NOMO-1 (cell line): ENCODE measurements at regions not wholly inside any gene's neighbourhood (a gene's known extent, or its start where the extent isn't known, plus 50 kb on each side); places are given as distances from the start of the nearest gene placed in this dataset.
A peak's percentile ranks its signal among the peaks of the same experiment; 100 is the strongest.
"Not testable (repeated sequence)": the region's sequence is repeated elsewhere in the genome, so short reads cannot be mapped to it uniquely, and the experiment has no call there.

Experiments
- DNase-seq, 2 experiments: peaks; one replicate each; lab custom pipeline; 2025; ENCODE audit not compliant: unreplicated experiment in 2 of 2; lab: John Stamatoyannopoulos, UW

- DNase-seq: no peak
Observed at GRCh38 chr6:105884426-105884825, 201.7 kb upstream of the PRDM1 start.

- no peak for DNase-seq
Observed at GRCh38 chr6:105884011-105884410, 202.1 kb upstream of the PRDM1 start.

GRCh38 chr6:105882828-105883227 lies 203.3 kb upstream of the PRDM1 start:
- no peak for DNase-seq

- DNase-seq: no peak
Observed at GRCh38 chr6:105882121-105882803, 203.9 kb upstream of the PRDM1 start.

- peak; percentile 13 to 26 for DNase-seq
Observed at GRCh38 chr6:105881608-105882007, 204.5 kb upstream of the PRDM1 start.

- peak; percentile 88 to 93 for DNase-seq
Observed at GRCh38 chr6:105880030-105880492, 206.1 kb upstream of the PRDM1 start.

- DNase-seq: no peak
Observed at GRCh38 chr6:105879146-105879545, 207.0 kb upstream of the PRDM1 start.

- DNase-seq: no peak
Observed at GRCh38 chr6:105875974-105876640, 210.0 kb upstream of the PRDM1 start.

- DNase-seq: no peak
Observed at GRCh38 chr6:105874835-105875626, 211.1 kb upstream of the PRDM1 start.

- DNase-seq: no peak
Observed at GRCh38 chr6:105873799-105874198, 212.3 kb upstream of the PRDM1 start.

- DNase-seq: no peak
Observed at GRCh38 chr6:105873211-105873704, 212.9 kb upstream of the PRDM1 start.

- peak; percentile 83 to 91 for DNase-seq
Observed at GRCh38 chr6:105872249-105872648, 213.9 kb upstream of the PRDM1 start.

GRCh38 chr6:105871542-105871941 lies 214.6 kb upstream of the PRDM1 start:
- DNase-seq: no peak

GRCh38 chr6:105869835-105870440 lies 216.2 kb upstream of the PRDM1 start:
- peak; percentile 53 to 81 for DNase-seq

GRCh38 chr6:105868823-105869460 lies 217.2 kb upstream of the PRDM1 start:
- DNase-seq: no peak

GRCh38 chr6:105867821-105868220 lies 218.3 kb upstream of the PRDM1 start:
- DNase-seq: no peak

- DNase-seq: peak; percentile 11 to 62
Observed at GRCh38 chr6:105867277-105867676, 218.9 kb upstream of the PRDM1 start.

GRCh38 chr6:105862936-105863607 lies 223.1 kb upstream of the PRDM1 start:
- peak in 1 of 2 experiments; percentile 75 for DNase-seq

GRCh38 chr6:105860927-105861326 lies 225.2 kb upstream of the PRDM1 start:
- DNase-seq: not testable (repeated sequence)

GRCh38 chr6:105859457-105859856 lies 226.7 kb upstream of the PRDM1 start:
- DNase-seq: no peak
